ENCODE measurements at regions not wholly inside any gene's neighbourhood (a gene's known extent, or its start where the extent isn't known, plus 50 kb on each side); places are given as distances from the start of the nearest gene placed in this dataset.
"Not testable (repeated sequence)": the region's sequence is repeated elsewhere in the genome, so short reads cannot be mapped to it uniquely, and the experiment has no call there.

GRCh38 chr2:199195927-199196502, 261.7 kb downstream of the SATB2 start:
- TF ChIP-seq ZFX (IDR thresholded peaks at IDR 0.05; ENCODE audit: borderline replicate concordance): no peak
- TF ChIP-seq CTCF (IDR thresholded peaks at IDR 0.05): no peak

GRCh38 chr2:199191461-199191860, 266.3 kb downstream of the SATB2 start:
- no peak for TF ChIP-seq ZFX (IDR thresholded peaks at IDR 0.05; ENCODE audit: borderline replicate concordance)
- TF ChIP-seq CTCF (IDR thresholded peaks at IDR 0.05): no peak
- H3K27ac ChIP-seq: no peak overlapping the region

More at GRCh38 chr2:199195927-199196502, 261.7 kb downstream of the SATB2 start:
- H3K27ac ChIP-seq: no peak overlapping the region

GRCh38 chr2:199189229-199189628, 268.5 kb downstream of the SATB2 start:
- H3K27ac ChIP-seq: no peak overlapping the region

GRCh38 chr2:199186301-199186751, 271.4 kb downstream of the SATB2 start:
- no peak for TF ChIP-seq ZFX (IDR thresholded peaks at IDR 0.05; ENCODE audit: borderline replicate concordance)
- TF ChIP-seq CTCF (IDR thresholded peaks at IDR 0.05): no peak
- no peak overlapping the region for H3K27ac ChIP-seq

More at GRCh38 chr2:199189229-199189628, 268.5 kb downstream of the SATB2 start:
- TF ChIP-seq ZFX (IDR thresholded peaks at IDR 0.05; ENCODE audit: borderline replicate concordance) (no peak), CTCF (IDR thresholded peaks at IDR 0.05) (no peak)

- not testable (repeated sequence) for H3K27ac ChIP-seq
These were observed 272.6 kb downstream of the SATB2 start for GRCh38 chr2:199185174-199185573.

GRCh38 chr2:199163613-199164458, 293.9 kb downstream of the SATB2 start:
- TF ChIP-seq ZFX (IDR thresholded peaks at IDR 0.05; ENCODE audit: borderline replicate concordance) (no peak), CTCF (IDR thresholded peaks at IDR 0.05) (no peak)
- H3K27ac ChIP-seq: no peak overlapping the region

GRCh38 chr2:199160677-199161465, 296.9 kb downstream of the SATB2 start:
- TF ChIP-seq ZFX (IDR thresholded peaks at IDR 0.05; ENCODE audit: borderline replicate concordance): no peak
- TF ChIP-seq CTCF (IDR thresholded peaks at IDR 0.05): no peak
- no peak overlapping the region for H3K27ac ChIP-seq

Data from 22Rv1 (cell line).